EL (cell line): ENCODE measurements at regions not wholly inside any gene's neighbourhood (a gene's known extent, or its start where the extent isn't known, plus 50 kb on each side); places are given as distances from the start of the nearest gene placed in this dataset.

Experiments used
- DNase-seq: peaks from one replicate; pipeline ENCODE4 v3.0.0-alpha.2; 2016

- no peak for DNase-seq
Observed at GRCh38 chr17:12596961-12597360, 68.7 kb upstream of the MYOCD start.

GRCh38 chr17:12597895-12598294, 67.8 kb upstream of the MYOCD start:
- DNase-seq, result no peak

GRCh38 chr17:12599186-12599920, 66.3 kb upstream of the MYOCD start:
- peak; percentile 36 for DNase-seq

GRCh38 chr17:12600349-12600748, 65.3 kb upstream of the MYOCD start:
- DNase-seq, result no peak

- no peak for DNase-seq
Observed at GRCh38 chr17:12603566-12603965, 62.1 kb upstream of the MYOCD start.

GRCh38 chr17:12605222-12605621, 60.5 kb upstream of the MYOCD start:
- peak; percentile 56 for DNase-seq

- DNase-seq, result peak; percentile 89
Observed at GRCh38 chr17:12613566-12613965, 52.1 kb upstream of the MYOCD start.
